Neural cell (in vitro differentiated cells): ENCODE measurements at regions not wholly inside any gene's neighbourhood (a gene's known extent, or its start where the extent isn't known, plus 50 kb on each side); places are given as distances from the start of the nearest gene placed in this dataset.

Experiments used
- H2AFZ ChIP-seq: fragments of 200-600, 300-800 bp; sonication (generic), shearing (Covaris generic); 2 replicates; pipeline ENCODE4 v1.6.0; 2014; ENCODE audit warnings: low read depth, mild to moderate bottlenecking, antibody characterized with exemption, low read length, moderate library complexity
- H3F3A ChIP-seq: fragments of 200-600 bp; shearing (Covaris generic); 2 replicates; pipeline ENCODE4 v1.6.1; 2016; ENCODE audit warnings: mild to moderate bottlenecking, moderate library complexity, mixed read lengths, antibody characterized with exemption, low read length; ENCODE audit not compliant: insufficient read depth, poor library complexity, severe bottlenecking
- H3K27ac ChIP-seq: fragments of 200-600, 300-800 bp; sonication (generic), shearing (Covaris generic); 2 replicates; pipeline ENCODE4 v1.5.1; 2014; ENCODE audit warnings: mild to moderate bottlenecking, low read length, moderate library complexity
- H3K27me3 ChIP-seq: fragments of 300-800, 200-600 bp; sonication (generic), shearing (Covaris generic); 2 replicates; pipeline ENCODE4 v1.6.0; 2014; ENCODE audit warnings: mild to moderate bottlenecking, low read depth, low read length, moderate library complexity; ENCODE audit not compliant: insufficient read depth
- H3K36me3 ChIP-seq: fragments of 300-800, 200-600 bp; sonication (generic), shearing (Covaris generic); 2 replicates; pipeline ENCODE4 v1.5.1; 2014; ENCODE audit warnings: mild to moderate bottlenecking, antibody characterized with exemption, low read length, moderate library complexity; ENCODE audit not compliant: insufficient read depth
- H3K4me2 ChIP-seq: fragments of 300-800, 200-600 bp; sonication (generic), shearing (Covaris generic); 2 replicates; pipeline ENCODE4 v1.6.0; 2014; ENCODE audit warnings: mild to moderate bottlenecking, low read length
- H3K4me3 ChIP-seq: fragments of 300-800, 200-600 bp; sonication (generic), shearing (Covaris generic); 2 replicates; pipeline ENCODE4 v1.5.1; 2014; ENCODE audit warnings: mild to moderate bottlenecking, low read length, moderate library complexity
- H3K79me2 ChIP-seq: fragments of 200-600 bp; shearing (Covaris generic); replicated peaks from 2 replicates; pipeline ENCODE4 v1.6.0; 2014; ENCODE audit warnings: mild to moderate bottlenecking, low read length, moderate library complexity; ENCODE audit not compliant: insufficient read depth
- H3K9ac ChIP-seq: fragments of 300-800, 200-600 bp; sonication (generic), shearing (Covaris generic); 2 replicates; pipeline ENCODE4 v1.6.1; 2016; ENCODE audit warnings: mild to moderate bottlenecking, low read length, mixed read lengths
- H3K9me2 ChIP-seq: fragments of 200-600 bp; shearing (Covaris generic); 2 replicates; pipeline ENCODE4 v1.6.1; 2016; ENCODE audit warnings: mild to moderate bottlenecking, low read length, mixed read lengths; ENCODE audit not compliant: insufficient read depth
- H3K9me3 ChIP-seq: fragments of 200-600, 300-800 bp; sonication (generic), shearing (Covaris generic); 2 replicates; pipeline ENCODE4 v1.6.1; 2016; ENCODE audit warnings: mild to moderate bottlenecking, mixed run types, low read length, moderate library complexity, mixed read lengths
- H4K20me1 ChIP-seq: fragments of 200-600 bp; shearing (Covaris generic); 2 replicates; pipeline ENCODE4 v1.6.1; 2016; ENCODE audit warnings: mild to moderate bottlenecking, mixed run types; ENCODE audit not compliant: insufficient read depth
- CTCF ChIP-seq: fragments of 450-650 bp; IDR thresholded peaks from 2 replicates; pipeline ENCODE4 v1.5.1; 2014; ENCODE audit warnings: antibody characterized with exemption, mild to moderate bottlenecking, moderate library complexity; ENCODE audit not compliant: poor library complexity, severe bottlenecking
- EP300 ChIP-seq: fragments of 450-650 bp; conservative IDR thresholded peaks from 2 replicates; pipeline ENCODE4 v1.6.1; 2014; ENCODE audit warnings: antibody characterized with exemption, mild to moderate bottlenecking, moderate library complexity; ENCODE audit not compliant: poor library complexity, severe bottlenecking
- EZH2 ChIP-seq: fragments of 200-600, 300-800 bp; shearing (Covaris generic), sonication (generic); IDR thresholded peaks from 2 replicates; pipeline ENCODE4 v1.6.1; 2014; ENCODE audit warnings: antibody characterized with exemption, low read length, borderline replicate concordance, mild to moderate bottlenecking; ENCODE audit not compliant: insufficient read depth, poor library complexity, severe bottlenecking
- MXI1 ChIP-seq: fragments of 450-650 bp; conservative IDR thresholded peaks from 2 replicates; pipeline ENCODE4 v1.6.1; 2014; ENCODE audit warnings: antibody characterized with exemption, mild to moderate bottlenecking; ENCODE audit not compliant: poor library complexity, severe bottlenecking
- POLR2AphosphoS5 ChIP-seq: IDR thresholded peaks from 2 replicates; pipeline ENCODE4 v1.6.1; 2012
- RAD21 ChIP-seq: fragments of 450-650 bp; conservative IDR thresholded peaks from 2 replicates; pipeline ENCODE4 v1.6.1; 2014; ENCODE audit warnings: antibody characterized with exemption, mild to moderate bottlenecking, moderate library complexity
- SMC3 ChIP-seq: fragments of 450-650 bp; conservative IDR thresholded peaks from 2 replicates; pipeline ENCODE4 v1.6.1; 2014; ENCODE audit warnings: antibody characterized with exemption, mild to moderate bottlenecking, moderate library complexity; ENCODE audit not compliant: poor library complexity
- TAF1 ChIP-seq: IDR thresholded peaks from 2 replicates; pipeline ENCODE4 v1.6.1; 2012; ENCODE audit warnings: low read depth
- TF ChIP-seq, protein P1 (sequence below): IDR thresholded peaks from 2 replicates; pipeline ENCODE4 v1.6.1; 2012; ENCODE audit warnings: borderline replicate concordance

- H3K79me2 ChIP-seq: no peaks in the 10 kb centered on the region
- no peak overlapping the region for H3K4me2 ChIP-seq
- no peaks in the 10 kb centered on the region for H3K9me3 ChIP-seq
- H3K27ac ChIP-seq: no peak overlapping the region
- H4K20me1 ChIP-seq: no peaks in the 10 kb centered on the region
- no peak overlapping the region for H2AFZ ChIP-seq
- no peak overlapping the region for H3K9ac ChIP-seq
- H3K4me3 ChIP-seq: no peak overlapping the region
- H3K9me2 ChIP-seq: no peaks in the 10 kb centered on the region
- H3K27me3 ChIP-seq: no peaks in the 10 kb centered on the region
- no peaks in the 10 kb centered on the region for H3F3A ChIP-seq
- no peak for TF ChIP-seq EZH2
- TF ChIP-seq TAF1: no peak
- no peak for TF ChIP-seq POLR2AphosphoS5
- TF ChIP-seq, protein P1, sequence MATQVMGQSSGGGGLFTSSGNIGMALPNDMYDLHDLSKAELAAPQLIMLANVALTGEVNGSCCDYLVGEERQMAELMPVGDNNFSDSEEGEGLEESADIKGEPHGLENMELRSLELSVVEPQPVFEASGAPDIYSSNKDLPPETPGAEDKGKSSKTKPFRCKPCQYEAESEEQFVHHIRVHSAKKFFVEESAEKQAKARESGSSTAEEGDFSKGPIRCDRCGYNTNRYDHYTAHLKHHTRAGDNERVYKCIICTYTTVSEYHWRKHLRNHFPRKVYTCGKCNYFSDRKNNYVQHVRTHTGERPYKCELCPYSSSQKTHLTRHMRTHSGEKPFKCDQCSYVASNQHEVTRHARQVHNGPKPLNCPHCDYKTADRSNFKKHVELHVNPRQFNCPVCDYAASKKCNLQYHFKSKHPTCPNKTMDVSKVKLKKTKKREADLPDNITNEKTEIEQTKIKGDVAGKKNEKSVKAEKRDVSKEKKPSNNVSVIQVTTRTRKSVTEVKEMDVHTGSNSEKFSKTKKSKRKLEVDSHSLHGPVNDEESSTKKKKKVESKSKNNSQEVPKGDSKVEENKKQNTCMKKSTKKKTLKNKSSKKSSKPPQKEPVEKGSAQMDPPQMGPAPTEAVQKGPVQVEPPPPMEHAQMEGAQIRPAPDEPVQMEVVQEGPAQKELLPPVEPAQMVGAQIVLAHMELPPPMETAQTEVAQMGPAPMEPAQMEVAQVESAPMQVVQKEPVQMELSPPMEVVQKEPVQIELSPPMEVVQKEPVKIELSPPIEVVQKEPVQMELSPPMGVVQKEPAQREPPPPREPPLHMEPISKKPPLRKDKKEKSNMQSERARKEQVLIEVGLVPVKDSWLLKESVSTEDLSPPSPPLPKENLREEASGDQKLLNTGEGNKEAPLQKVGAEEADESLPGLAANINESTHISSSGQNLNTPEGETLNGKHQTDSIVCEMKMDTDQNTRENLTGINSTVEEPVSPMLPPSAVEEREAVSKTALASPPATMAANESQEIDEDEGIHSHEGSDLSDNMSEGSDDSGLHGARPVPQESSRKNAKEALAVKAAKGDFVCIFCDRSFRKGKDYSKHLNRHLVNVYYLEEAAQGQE: no peak
- no peak for TF ChIP-seq SMC3
- TF ChIP-seq EP300: no peak
- no peak for TF ChIP-seq CTCF
- TF ChIP-seq MXI1: no peak
- TF ChIP-seq RAD21: no peak
- H3K36me3 ChIP-seq: no peaks in the 10 kb centered on the region
Observed at GRCh38 chr6:3959385-3959784, 110.2 kb downstream of the FAM50B start.

DNA sequence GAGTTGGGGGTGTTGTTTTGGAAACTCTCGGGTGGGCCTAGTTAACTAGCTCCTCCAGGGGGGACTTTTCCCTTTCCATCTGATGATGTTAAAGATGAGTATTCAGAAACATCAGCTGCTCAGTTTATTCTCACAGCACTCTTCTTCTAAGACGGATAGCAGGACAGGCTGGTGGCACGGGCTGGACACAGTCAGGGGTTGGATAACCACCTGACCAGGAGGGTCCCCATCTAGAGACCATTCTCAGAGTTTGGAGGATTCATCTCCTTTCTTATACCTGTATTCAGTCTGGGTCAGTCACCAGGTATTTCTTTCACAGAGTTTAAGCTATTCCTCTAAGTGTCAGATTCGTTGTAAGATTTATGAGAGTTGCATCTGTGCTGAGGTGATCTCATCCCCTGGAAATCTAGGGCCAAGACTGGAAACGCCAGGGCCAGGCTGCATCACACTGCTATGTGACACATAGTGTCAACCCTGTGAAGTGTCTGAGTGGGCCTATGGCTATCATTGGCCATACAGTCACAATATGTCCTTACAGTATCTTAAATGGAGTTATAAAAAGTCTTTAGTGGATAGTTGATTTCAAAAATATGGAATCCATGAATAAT, 111.7 kb downstream of the FAM50B start:
- H3K27ac ChIP-seq: no peak overlapping the region
- H3K9ac ChIP-seq: no peak overlapping the region
- no peaks in the 10 kb centered on the region for H3K9me3 ChIP-seq
- TF ChIP-seq TAF1 (no peak), EP300 (no peak)
- no peak overlapping the region for H3K4me3 ChIP-seq
- no peak overlapping the region for H2AFZ ChIP-seq
- H3K36me3 ChIP-seq: no peaks in the 10 kb centered on the region
- H3K79me2 ChIP-seq: no peaks in the 10 kb centered on the region
- H3K9me2 ChIP-seq: no peaks in the 10 kb centered on the region
- no peaks in the 10 kb centered on the region for H3K27me3 ChIP-seq
- H3F3A ChIP-seq: no peaks in the 10 kb centered on the region
- H3K4me2 ChIP-seq: no peak overlapping the region
- H4K20me1 ChIP-seq: no peaks in the 10 kb centered on the region
